Tibial artery (tissue), 4 donors: ENCODE measurements at regions not wholly inside any gene's neighbourhood (a gene's known extent, or its start where the extent isn't known, plus 50 kb on each side); places are given as distances from the start of the nearest gene placed in this dataset.
"Not testable (repeated sequence)": the region's sequence is repeated elsewhere in the genome, so short reads cannot be mapped to it uniquely, and the experiment has no call there.

Source experiments
- DNase-seq, 2 donors: peaks; one replicate each; pipeline ENCODE4 v3.0.0-alpha.2; 2019
- H3K27ac ChIP-seq, 2 donors: fragments of 200-600 bp; sonication (generic) in 1 of 2; 1 replicate in 1 of 2; 2 replicates in 1 of 2; pipeline ENCODE4 v1.5.1; 2018 to 2019; ENCODE audit warnings: mild to moderate bottlenecking in 1 of 2
- H3K27me3 ChIP-seq, 2 donors: fragments of 200-600 bp; sonication (generic) in 1 of 2; one replicate each; pipeline versions ENCODE4 v1.5.1 to v1.6.0; 2016 to 2019
- H3K36me3 ChIP-seq, 3 donors: fragments of 200-600 bp; sonication (generic) in 2 of 3; one replicate each; pipeline ENCODE4 v1.5.1; 2016 to 2019; ENCODE audit warnings: mild to moderate bottlenecking in 2 of 3
- H3K4me1 ChIP-seq, 4 donors: fragments of 200-600 bp; sonication (generic) in 2 of 4; 1 replicate in 3 of 4; 2 replicates in 1 of 4; pipeline ENCODE4 v1.5.1; 2016 to 2019
- H3K4me3 ChIP-seq, 2 donors: fragments of 200-600 bp; sonication (generic) in 1 of 2; 1 replicate in 1 of 2; 2 replicates in 1 of 2; pipeline ENCODE4 v1.5.1; 2018 to 2019; ENCODE audit warnings: mild to moderate bottlenecking in 2 of 2
- H3K9me3 ChIP-seq, 3 donors: fragments of 200-600 bp; sonication (generic) in 1 of 3; one replicate each; pipeline ENCODE4 v1.5.1; 2016 to 2019
- intact Hi-C: fragments of 100-400 bp; cut with DNase I; formaldehyde crosslinking; loops from one replicate; pipeline ENCODE4 v1.15.0; 2023; ENCODE audit warnings: low total_unique reads
- TF ChIP-seq, protein P1 (sequence below), 2 experiments: fragments of 200-600 bp in 1 of 2; fragments of 450-650 bp in 1 of 2; IDR thresholded peaks; one replicate each; pipeline ENCODE4 v1.5.1; 2017 to 2019; ENCODE audit warnings: antibody characterized with exemption in 2 of 2, mild to moderate bottlenecking in 1 of 2, moderate library complexity in 1 of 2

DNA sequence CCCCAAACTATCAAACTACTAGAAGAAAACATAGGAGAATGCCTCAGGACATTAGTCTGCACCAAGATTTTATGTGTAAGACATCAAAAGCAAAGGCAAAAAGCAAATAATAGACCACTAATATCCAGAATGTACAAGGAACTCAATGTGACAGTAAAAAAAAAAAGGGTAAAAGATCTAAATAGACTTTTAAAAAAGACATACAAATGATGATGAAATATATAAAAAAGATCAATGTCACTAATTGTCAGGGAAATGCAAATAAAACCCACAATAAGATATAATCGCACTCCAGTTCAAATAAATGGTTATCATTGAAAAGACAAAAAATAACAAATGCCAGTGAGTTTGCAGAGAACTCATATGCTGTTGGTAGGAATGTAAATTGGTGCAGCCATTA is 118.3 kb upstream of the DUSP22 start:
- no peak for DNase-seq
- TF ChIP-seq, protein P1, sequence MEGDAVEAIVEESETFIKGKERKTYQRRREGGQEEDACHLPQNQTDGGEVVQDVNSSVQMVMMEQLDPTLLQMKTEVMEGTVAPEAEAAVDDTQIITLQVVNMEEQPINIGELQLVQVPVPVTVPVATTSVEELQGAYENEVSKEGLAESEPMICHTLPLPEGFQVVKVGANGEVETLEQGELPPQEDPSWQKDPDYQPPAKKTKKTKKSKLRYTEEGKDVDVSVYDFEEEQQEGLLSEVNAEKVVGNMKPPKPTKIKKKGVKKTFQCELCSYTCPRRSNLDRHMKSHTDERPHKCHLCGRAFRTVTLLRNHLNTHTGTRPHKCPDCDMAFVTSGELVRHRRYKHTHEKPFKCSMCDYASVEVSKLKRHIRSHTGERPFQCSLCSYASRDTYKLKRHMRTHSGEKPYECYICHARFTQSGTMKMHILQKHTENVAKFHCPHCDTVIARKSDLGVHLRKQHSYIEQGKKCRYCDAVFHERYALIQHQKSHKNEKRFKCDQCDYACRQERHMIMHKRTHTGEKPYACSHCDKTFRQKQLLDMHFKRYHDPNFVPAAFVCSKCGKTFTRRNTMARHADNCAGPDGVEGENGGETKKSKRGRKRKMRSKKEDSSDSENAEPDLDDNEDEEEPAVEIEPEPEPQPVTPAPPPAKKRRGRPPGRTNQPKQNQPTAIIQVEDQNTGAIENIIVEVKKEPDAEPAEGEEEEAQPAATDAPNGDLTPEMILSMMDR (IDR thresholded peaks at IDR 0.05): no peak
- H3K27me3 ChIP-seq: peaks cover 0 to 9% of the 10 kb centered on the region in 2 donors
- no peaks in the 10 kb centered on the region for H3K4me1 ChIP-seq
- intact Hi-C loops: no loop called here
- no peaks in the 10 kb centered on the region for H3K9me3 ChIP-seq
- H3K27ac ChIP-seq: no peak overlapping the region
- H3K36me3 ChIP-seq: no peaks in the 10 kb centered on the region
- H3K4me3 ChIP-seq: no peak overlapping the region

DNA sequence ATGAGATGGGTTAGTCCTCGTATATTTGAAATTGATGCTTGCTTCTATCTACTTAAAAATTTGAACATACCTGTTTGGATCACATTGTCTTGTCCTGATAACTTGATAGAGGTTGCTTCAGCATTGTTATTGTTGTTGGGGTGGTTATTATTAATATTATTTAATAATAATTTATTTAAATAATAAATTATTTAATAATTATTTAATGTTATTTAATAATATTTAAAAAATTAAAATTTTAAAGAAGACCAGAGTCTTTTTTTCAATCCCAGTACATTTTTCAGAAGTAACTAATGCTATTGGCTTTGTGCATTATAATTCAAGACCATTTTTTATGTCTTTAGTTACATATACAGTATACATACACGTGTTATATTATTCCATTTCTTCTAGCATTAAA is 116.6 kb upstream of the DUSP22 start:
- Histone ChIP-seq H3K4me1 (no peaks in the 10 kb centered on the region), H3K9me3 (no peaks in the 10 kb centered on the region), H3K36me3 (no peaks in the 10 kb centered on the region), H3K27ac (no peak overlapping the region), H3K27me3 (peaks cover 0 to 17% of the 10 kb centered on the region in 2 donors), H3K4me3 (no peak overlapping the region)
- intact Hi-C loops: no loop called here
- no peak for DNase-seq
- TF ChIP-seq, protein P1 (IDR thresholded peaks at IDR 0.05): no peak

DNA sequence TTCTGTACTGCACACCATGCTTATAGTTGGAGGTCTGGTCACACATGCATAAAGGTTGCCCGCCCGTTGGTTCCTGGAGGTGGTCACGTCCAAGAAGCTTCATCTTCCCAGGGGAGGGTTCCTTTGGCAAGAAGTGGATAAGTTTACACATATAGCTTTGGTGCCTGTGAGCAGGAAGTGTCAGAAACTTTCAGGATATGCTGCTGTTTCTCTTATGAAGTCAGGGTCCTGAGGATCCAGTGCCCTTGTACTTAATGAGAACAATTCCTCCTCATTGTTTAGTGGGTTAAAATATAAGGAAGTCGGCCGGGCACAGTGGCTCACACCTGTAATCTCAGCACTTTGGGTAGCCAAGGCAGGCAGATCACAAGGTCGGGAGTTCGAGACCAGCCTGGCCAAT is 115.5 kb upstream of the DUSP22 start:
- Histone ChIP-seq H3K27me3 (peaks cover 0 to 17% of the 10 kb centered on the region in 2 donors), H3K27ac (no peak overlapping the region), H3K36me3 (no peaks in the 10 kb centered on the region), H3K4me1 (no peaks in the 10 kb centered on the region), H3K9me3 (no peaks in the 10 kb centered on the region), H3K4me3 (no peak overlapping the region)
- DNase-seq: no peak
- intact Hi-C loops: no loop called here
- TF ChIP-seq, protein P1 (IDR thresholded peaks at IDR 0.05): no peak

DNA sequence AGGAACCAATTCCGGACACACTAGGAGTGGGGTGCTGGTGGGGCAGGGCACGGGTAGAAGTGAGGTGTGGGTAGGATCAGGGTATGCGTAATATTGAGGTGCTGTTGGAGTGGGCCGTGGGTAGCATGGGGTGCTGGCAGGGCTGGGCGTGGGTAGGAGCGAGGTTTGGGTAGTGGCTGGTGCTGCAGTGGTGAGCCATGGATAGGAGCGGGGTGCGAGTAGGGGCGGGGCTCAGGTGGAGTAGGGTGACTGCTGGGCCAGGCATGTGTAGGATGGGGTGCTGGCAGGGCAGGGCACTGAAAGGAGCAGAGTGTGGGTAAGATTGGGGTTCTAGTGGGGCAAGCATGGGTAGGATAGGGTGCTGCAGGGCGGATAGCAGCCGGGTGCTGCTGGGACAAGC is 114.2 kb upstream of the DUSP22 start:
- DNase-seq: no peak
- Histone ChIP-seq H3K4me1 (no peaks in the 10 kb centered on the region), H3K4me3 (no peak overlapping the region), H3K36me3 (no peaks in the 10 kb centered on the region), H3K27ac (no peak overlapping the region), H3K27me3 (peaks cover 0 to 14% of the 10 kb centered on the region in 2 donors), H3K9me3 (no peaks in the 10 kb centered on the region)
- intact Hi-C loops: no loop called here
- TF ChIP-seq, protein P1 (IDR thresholded peaks at IDR 0.05): no peak

DNA sequence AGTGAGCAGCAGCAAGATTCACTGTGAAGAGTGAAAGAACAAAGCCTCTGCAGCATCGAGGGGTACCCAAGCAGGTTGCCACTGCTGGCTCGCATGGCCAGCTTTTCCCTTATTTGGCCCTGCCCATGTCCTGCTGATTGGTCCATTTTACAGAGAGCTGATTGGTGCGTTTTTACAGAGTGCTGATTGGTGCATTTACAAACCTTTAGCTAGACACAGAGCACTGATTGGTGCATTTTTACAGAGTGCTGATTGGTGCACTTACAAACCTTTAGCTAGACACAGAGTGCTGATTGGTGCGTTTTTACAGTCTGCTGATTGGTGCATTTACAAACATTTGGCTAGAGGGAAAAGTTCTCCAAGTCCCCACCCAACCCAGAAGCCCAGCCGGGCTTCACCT is 113.4 kb upstream of the DUSP22 start:
- H3K27ac ChIP-seq, H3K4me3 ChIP-seq, H3K9me3 ChIP-seq, DNase-seq, H3K4me1 ChIP-seq, intact Hi-C loops, H3K36me3 ChIP-seq: not testable (repeated sequence)
- peaks cover 0 to 11% of the 10 kb centered on the region in 2 donors for H3K27me3 ChIP-seq

DNA sequence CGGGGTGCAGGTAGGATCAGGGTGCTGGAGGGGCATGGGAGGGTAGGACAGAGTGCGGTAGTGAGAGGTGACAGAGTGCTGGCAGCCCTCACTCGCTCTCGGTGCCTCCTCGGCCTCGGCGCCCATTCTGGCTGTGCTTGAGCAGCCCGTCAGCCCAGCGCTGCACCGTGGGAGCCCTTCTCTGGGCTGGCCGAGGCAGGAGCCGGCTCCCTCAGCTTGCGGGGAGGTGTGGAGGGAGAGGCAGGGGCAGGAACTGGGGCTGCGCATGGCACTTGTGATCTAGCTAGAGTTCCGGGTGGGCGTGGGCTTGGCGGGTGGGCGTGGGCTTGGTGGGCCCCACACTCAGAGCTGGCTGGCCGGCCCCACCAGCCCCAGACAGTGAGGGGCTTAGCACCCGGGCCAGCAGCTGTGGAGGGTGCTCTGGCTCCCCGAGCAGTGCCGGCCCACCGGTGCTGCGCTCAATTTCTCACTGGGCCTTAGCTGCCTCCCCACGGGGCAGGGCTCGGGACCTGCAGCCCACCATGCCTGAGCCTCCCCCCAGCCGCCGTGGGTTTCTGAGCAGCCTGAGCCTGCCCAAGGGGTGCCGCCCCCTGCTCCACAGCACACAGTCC is 112.8 kb upstream of the DUSP22 start:
- Histone ChIP-seq H3K36me3 (no peaks in the 10 kb centered on the region), H3K9me3 (no peaks in the 10 kb centered on the region), H3K27ac (no peak overlapping the region), H3K4me1 (no peaks in the 10 kb centered on the region), H3K4me3 (no peak overlapping the region), H3K27me3 (peaks cover 0 to 11% of the 10 kb centered on the region in 2 donors)
- intact Hi-C loops: no loop called here
- DNase-seq: no peak
- TF ChIP-seq, protein P1 (IDR thresholded peaks at IDR 0.05): no peak

DNA sequence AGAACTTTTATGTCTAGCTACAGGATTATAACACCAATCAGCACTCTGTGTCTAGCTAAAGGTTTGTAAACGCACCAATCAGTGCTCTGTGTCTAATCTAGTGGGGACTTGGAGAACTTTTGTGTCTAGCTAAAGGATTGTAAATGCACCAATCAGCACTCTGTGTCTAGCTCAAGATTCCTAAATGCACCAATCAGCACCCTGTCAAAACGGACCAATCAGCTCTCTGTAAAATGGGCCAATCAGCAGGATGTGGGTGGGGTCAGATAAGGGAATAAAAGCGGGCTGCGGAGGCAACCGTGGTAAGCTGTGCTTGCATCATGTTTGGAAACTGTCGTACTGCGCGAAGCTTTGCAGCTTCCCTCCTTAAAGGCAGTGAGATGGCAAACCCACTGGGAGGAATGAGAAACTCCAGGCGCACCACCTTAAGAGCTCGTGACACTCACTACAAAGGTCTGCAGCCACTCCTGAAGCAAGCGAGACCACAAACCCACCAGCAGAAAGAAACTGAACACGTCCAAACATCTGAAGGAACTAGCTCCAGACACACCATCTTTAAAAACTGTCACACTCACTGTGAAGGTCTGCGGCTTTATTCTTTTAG is 112.1 kb upstream of the DUSP22 start:
- DNase-seq, intact Hi-C loops: not testable (repeated sequence)

More for the DNA sequence above, 112.1 kb upstream of the DUSP22 start:
- H3K36me3 ChIP-seq, H3K9me3 ChIP-seq, H3K4me1 ChIP-seq, H3K4me3 ChIP-seq, H3K27ac ChIP-seq: not testable (repeated sequence)
- H3K27me3 ChIP-seq: peaks cover 0 to 11% of the 10 kb centered on the region in 2 donors
